GM23248 (cell line): ENCODE measurements at regions not wholly inside any gene's neighbourhood (a gene's known extent, or its start where the extent isn't known, plus 50 kb on each side); places are given as distances from the start of the nearest gene placed in this dataset.

Source experiments
- EZH2 ChIP-seq: fragments of 200-600 bp; sonication (generic); IDR thresholded peaks from 2 replicates; pipeline ENCODE4 v1.6.1; 2018; ENCODE audit warnings: antibody characterized with exemption, mild to moderate bottlenecking; ENCODE audit not compliant: insufficient read depth, poor library complexity, severe bottlenecking
- EZH2phosphoT487 ChIP-seq: fragments of 200-600 bp; sonication (generic); IDR thresholded peaks from 2 replicates; pipeline ENCODE4 v1.6.1; 2018; ENCODE audit warnings: antibody characterized with exemption, moderate library complexity, mild to moderate bottlenecking, low read depth; ENCODE audit not compliant: insufficient read depth

GRCh38 chr13:73715911-73716510 is 418.2 kb downstream of the KLF12 start:
- TF ChIP-seq EZH2 (no peak), EZH2phosphoT487 (no peak)
